K562 (cell line): ENCODE measurements at regions not wholly inside any gene's neighbourhood (a gene's known extent, or its start where the extent isn't known, plus 50 kb on each side); places are given as distances from the start of the nearest gene placed in this dataset.

ENCODE experiments used
- SMARCC2 ChIP-seq: fragments of 450-650 bp; IDR thresholded peaks from 2 replicates; pipeline ENCODE4 v1.6.1; 2017; ENCODE audit warnings: antibody characterized with exemption, moderate library complexity, mild to moderate bottlenecking, low read depth
- ZBTB17 ChIP-seq: fragments of 450-650 bp; formaldehyde crosslinking; IDR thresholded peaks from 2 replicates; pipeline ENCODE4 v1.4.0; 2020; ENCODE audit warnings: mild to moderate bottlenecking
- ZNF197 ChIP-seq: fragments of 200-800 bp; sonication (Bioruptor generic); IDR thresholded peaks from 2 replicates; pipeline ENCODE4 v1.6.1; 2016; ENCODE audit warnings: low read depth, missing genetic modification characterization, missing compliant biosample characterization

GRCh38 chr2:181290182-181290581 is 167.0 kb upstream of the ITGA4 start:
- TF ChIP-seq ZBTB17 (no peak), SMARCC2 (no peak), ZNF197 (CRISPR knock-in tag) (no peak)
